EH (cell line): ENCODE measurements at regions not wholly inside any gene's neighbourhood (a gene's known extent, or its start where the extent isn't known, plus 50 kb on each side); places are given as distances from the start of the nearest gene placed in this dataset.
A peak's percentile ranks its signal among the peaks of the same experiment; 100 is the strongest.

Experiments
- DNase-seq: peaks from one replicate; pipeline ENCODE4 v3.0.0-alpha.2; 2015; ENCODE audit warnings: low read depth

GRCh38 chr5:68748101-68748500, 345.7 kb upstream of the SLC30A5 start:
- no peak for DNase-seq

- DNase-seq = no peak
Observed at GRCh38 chr5:68749077-68749476, 344.7 kb upstream of the SLC30A5 start.

DNA sequence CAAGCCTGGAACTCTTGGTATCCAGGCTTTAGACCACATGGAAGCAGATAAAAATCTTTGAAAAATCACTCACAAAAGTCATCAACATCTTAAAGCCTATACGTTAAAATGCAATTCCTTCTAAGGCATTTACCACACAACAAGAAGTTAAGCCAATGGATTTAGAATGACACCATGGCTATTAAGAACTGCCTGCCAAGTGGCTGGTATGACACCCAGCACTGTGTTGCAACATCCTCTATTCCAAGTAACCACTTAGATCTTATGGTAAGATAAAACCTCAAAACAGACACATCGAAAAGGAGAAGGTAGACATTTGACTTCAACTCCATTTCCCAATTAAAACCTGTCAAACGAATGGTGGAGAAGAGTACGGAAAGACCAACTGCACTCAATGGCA, 344.2 kb upstream of the SLC30A5 start:
- peak; percentile 27 for DNase-seq

GRCh38 chr5:68751661-68752060, 342.2 kb upstream of the SLC30A5 start:
- no peak for DNase-seq

- DNase-seq = no peak
Observed at GRCh38 chr5:68754536-68754935, 339.3 kb upstream of the SLC30A5 start.

DNA sequence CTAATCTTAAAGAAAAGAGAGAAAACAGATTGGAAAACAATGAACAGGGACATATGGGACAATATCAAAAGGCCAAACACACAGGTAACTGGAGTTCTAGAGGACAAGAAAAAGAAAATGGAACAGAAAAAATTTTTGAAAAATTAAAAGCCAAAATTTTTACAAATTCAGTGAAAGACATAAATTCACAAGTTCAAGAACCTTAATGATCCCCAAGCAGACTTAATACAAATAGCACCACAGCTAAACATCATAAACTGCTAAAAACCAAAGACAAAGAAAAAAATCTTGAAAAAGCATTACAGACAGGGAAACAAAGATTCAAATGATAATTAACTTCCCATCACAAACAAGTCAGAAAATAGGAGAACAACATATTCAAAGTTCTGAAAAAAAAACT, 338.5 kb upstream of the SLC30A5 start:
- DNase-seq = no peak

DNA sequence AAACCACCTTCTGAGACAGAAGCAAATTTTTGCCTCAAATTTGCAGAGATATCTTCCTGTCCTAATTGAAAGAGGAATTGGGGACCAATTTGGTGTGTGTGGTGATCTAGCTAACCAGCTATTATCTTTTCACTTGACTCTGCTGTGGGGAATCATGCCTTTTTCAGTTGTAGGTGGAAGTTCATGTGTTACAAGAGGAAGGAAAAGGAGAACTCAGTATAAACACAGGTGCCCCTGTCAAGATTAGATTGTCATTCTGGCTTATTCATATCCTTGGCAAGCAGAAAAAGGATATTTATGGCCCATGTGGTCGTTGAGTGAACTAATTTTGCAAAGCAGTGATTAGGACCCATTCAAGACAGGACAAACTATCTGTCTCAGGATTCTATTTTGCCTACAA, 336.8 kb upstream of the SLC30A5 start:
- no peak for DNase-seq

- DNase-seq = no peak
Observed at GRCh38 chr5:68757626-68758212, 336.1 kb upstream of the SLC30A5 start.

DNA sequence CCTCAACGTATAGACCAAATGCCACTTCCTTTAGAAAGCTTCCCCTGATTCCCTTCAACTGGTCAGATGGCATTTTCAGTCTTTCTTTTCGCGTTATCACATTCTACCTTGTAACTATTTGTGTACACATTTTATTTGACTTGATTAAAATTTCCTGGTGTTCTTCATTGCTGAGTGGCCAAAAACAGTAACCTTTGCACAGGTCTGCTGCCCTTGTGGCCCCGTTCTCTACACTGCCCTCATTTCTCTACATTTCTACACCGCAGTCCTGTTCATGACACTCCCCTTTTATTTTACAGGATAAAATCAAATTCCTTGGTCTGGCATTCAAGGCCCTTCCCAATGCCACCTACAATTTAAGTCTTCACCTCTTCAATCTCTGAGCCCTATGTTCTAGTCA, 334.2 kb upstream of the SLC30A5 start:
- no peak for DNase-seq

GRCh38 chr5:68762201-68762600, 331.6 kb upstream of the SLC30A5 start:
- DNase-seq = peak; percentile 21

DNA sequence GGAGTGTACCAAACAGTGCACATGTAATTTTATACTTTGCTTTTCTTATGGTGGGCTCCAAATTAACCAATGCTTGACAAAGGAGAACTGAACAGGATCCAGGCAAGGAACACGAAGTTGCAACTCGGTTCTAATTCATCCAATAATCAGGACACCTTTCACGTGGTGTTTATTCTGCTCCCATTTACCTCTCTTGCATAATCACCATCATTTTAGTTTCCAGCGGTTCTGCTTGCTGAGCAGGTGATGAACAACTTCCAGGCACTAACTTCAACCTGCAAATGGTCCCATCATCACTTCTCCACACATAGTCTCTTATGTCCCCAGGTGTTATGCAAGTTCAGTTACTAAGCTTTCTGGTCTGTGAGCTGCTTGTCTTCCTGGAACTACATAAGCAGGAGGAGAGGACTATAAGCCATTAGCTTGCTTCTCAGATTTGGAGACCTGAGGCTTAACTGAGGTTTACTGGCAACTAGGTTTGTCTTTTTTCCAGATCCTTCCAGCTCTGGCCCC, 326.8 kb upstream of the SLC30A5 start:
- DNase-seq = no peak

DNA sequence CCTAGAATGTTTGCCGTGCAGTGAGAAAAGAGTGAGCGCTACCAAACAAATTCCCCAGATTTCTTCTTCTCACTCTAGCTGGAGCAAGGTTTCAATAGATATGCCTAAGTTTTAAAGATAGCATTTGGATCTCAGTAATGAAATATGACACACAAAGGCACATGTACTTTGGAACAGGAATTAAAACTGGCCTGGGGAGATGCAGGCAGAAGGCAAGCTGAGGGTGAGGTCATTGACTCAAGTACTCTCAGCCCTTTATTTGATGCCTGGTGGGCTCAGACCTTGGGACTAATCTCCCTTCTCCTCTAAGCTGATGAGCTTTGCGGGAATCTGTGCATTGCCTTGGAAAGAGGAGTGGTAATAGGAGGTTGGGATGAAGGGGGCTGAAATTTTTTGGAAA, 323.3 kb upstream of the SLC30A5 start:
- no peak for DNase-seq

- no peak for DNase-seq
Observed at GRCh38 chr5:68771221-68771620, 322.6 kb upstream of the SLC30A5 start.

- DNase-seq = no peak
Observed at GRCh38 chr5:68771732-68772131, 322.1 kb upstream of the SLC30A5 start.

- no peak for DNase-seq
Observed at GRCh38 chr5:68776381-68776780, 317.4 kb upstream of the SLC30A5 start.

DNA sequence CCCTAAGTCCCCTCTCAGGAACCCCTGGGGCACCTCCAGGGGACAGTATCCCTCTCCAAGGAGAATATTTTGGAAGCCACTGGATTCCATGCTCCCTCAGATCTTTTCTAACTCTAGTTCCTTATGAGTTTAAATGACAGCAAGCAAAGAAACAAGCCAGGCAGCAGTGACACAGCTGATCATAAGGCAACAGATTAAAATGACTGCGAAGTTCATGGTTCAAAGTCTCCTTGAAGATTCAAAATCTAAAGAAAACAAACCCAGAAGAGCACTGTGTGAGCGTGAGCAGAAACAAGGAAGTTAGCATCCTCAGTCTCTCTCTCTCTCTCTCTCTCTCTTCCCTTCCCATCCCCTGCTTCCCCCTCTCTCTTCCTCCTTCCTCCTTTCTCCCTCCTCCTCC, 316.7 kb upstream of the SLC30A5 start:
- no peak for DNase-seq

DNA sequence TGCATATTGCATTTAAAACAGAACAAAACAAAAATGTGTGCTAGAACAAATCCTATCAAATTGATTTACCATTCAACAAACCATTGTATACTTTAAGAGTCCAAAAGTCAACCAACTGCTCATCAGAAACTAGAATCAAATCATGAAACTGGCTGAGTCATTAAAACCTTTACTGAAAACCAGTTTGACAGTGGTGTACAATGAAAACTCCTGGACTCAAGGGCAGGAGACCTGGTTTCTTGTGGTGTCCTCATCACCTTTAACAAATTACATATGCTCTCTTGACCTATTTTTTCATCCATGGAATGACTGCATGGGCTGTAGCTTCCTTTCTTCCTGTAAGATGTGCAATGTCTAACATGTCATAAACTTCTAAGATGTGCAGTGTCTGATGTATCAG, 315.3 kb upstream of the SLC30A5 start:
- no peak for DNase-seq

GRCh38 chr5:68780299-68780955, 313.4 kb upstream of the SLC30A5 start:
- no peak for DNase-seq

- no peak for DNase-seq
Observed at GRCh38 chr5:68793074-68793473, 300.7 kb upstream of the SLC30A5 start.

- no peak for DNase-seq
Observed at GRCh38 chr5:68793993-68794392, 299.8 kb upstream of the SLC30A5 start.

DNA sequence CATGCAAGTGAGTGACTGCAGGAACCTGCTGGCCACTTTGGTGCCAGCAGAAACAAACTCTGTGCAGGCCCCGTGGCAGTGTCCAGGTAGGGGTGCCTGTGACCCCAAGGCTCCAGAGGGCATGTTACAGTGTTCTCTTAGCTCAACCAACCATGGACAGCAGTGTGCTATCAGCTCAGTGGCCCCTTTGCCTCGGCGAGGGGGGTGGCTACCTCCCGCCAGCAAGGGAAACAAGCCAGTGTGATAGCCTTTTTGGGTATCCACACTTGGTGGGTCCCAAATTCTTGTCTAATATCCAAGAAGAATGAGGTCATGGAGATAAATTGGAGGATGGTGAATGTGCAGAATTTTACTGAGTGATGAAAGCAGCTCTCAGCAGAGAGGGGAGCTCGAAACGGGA, 298.6 kb upstream of the SLC30A5 start:
- no peak for DNase-seq

DNA sequence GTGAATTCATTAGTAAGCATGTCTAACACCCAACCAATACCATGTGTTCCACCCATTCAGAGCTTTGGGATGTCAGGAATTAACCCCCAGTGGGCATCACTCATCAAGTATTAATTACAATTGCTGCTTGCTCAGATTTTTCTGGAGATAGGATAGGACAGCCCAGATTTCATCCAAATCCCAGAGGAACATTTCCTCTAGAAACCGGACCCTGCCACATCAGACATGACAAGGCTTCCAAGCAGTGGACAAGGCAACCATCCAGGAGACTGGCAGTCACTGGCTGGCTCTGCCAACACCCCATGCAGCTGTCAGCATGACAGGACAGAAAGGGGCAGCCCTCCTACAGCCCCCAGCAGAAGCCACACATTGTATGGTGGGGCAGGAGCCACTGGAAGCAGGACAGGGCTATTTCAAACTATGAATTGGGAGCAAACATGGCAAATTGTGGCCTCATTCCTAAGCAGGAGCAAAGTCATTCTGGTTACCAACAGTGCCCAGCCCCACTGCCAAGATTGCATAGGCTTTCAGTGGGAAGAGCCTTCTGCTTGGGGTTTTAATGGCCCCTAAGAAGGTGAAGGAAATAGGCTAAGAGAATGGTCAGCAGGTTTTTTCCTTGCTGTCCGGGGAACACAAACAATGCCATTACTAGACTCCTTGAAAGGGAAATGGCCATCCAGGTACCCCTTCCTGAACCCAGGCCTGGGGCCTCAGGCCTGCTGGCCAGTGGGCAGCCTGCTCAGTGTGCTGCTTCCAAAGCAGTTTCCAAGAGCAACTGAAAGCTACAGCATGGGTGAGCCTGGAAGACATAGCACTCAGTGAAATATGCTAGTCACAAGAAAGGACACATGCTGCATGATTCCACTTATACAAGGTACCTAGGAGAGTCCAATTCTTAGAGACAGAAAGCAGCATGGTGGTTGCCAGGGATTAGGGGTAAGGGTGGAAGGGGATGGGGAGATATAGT, 294.7 kb upstream of the SLC30A5 start:
- peak; percentile 51 for DNase-seq

DNA sequence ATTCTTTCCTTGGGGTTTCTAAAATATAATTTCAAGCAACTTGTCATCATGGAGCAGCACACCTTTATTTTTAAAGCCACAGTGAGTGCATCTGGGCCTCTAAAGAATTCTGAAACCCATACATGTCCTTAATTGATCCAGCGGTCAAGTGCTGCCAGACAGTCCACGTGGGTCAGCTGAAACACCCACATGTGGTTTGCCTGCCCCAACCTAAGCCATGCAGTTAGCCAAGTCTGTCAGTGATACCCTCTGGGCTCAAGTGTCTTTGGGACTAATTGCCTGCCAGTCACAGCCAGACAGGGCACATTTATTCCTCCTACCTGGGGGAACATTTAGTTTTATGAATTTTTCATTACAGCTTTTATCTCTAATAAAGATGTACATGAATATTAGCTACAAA, 291.4 kb upstream of the SLC30A5 start:
- DNase-seq = no peak
